ENCODE measurements at regions not wholly inside any gene's neighbourhood (a gene's known extent, or its start where the extent isn't known, plus 50 kb on each side); places are given as distances from the start of the nearest gene placed in this dataset.

- DNase-seq: no peak
Observed at GRCh38 chr1:218823291-218823900, 350.3 kb upstream of the LYPLAL1 start.

- DNase-seq: no peak
Observed at GRCh38 chr1:218827486-218827885, 346.2 kb upstream of the LYPLAL1 start.

- no peak for DNase-seq
Observed at GRCh38 chr1:218828125-218828650, 345.5 kb upstream of the LYPLAL1 start.

- DNase-seq: no peak
Observed at GRCh38 chr1:218829097-218829496, 344.6 kb upstream of the LYPLAL1 start.

- DNase-seq: no peak
Observed at GRCh38 chr1:218835609-218836008, 338.1 kb upstream of the LYPLAL1 start.

- DNase-seq: no peak
Observed at GRCh38 chr1:218836264-218836663, 337.4 kb upstream of the LYPLAL1 start.

- no peak for DNase-seq
Observed at GRCh38 chr1:218837051-218837450, 336.6 kb upstream of the LYPLAL1 start.

GRCh38 chr1:218845589-218845988 is 328.1 kb upstream of the LYPLAL1 start:
- DNase-seq: no peak

GRCh38 chr1:218846181-218846580 is 327.5 kb upstream of the LYPLAL1 start:
- no peak for DNase-seq

- no peak for DNase-seq
Observed at GRCh38 chr1:218847089-218847768, 326.4 kb upstream of the LYPLAL1 start.

GRCh38 chr1:218848009-218848408 is 325.7 kb upstream of the LYPLAL1 start:
- no peak for DNase-seq

GRCh38 chr1:218850367-218850766 is 323.3 kb upstream of the LYPLAL1 start:
- no peak for DNase-seq

- no peak for DNase-seq
Observed at GRCh38 chr1:218851586-218851985, 322.1 kb upstream of the LYPLAL1 start.

- DNase-seq: no peak
Observed at GRCh38 chr1:218852527-218852926, 321.2 kb upstream of the LYPLAL1 start.

- no peak for DNase-seq
Observed at GRCh38 chr1:218863987-218864386, 309.7 kb upstream of the LYPLAL1 start.

- no peak for DNase-seq
Observed at GRCh38 chr1:218865591-218865990, 308.1 kb upstream of the LYPLAL1 start.

GRCh38 chr1:218866507-218866906 is 307.2 kb upstream of the LYPLAL1 start:
- DNase-seq: no peak

- DNase-seq: no peak
Observed at GRCh38 chr1:218867066-218867465, 306.6 kb upstream of the LYPLAL1 start.

GRCh38 chr1:218867941-218868626 is 305.6 kb upstream of the LYPLAL1 start:
- DNase-seq: no peak

- DNase-seq: no peak
Observed at GRCh38 chr1:218869276-218869675, 304.4 kb upstream of the LYPLAL1 start.

- no peak for DNase-seq
Observed at GRCh38 chr1:218872026-218872425, 301.7 kb upstream of the LYPLAL1 start.

- no peak for DNase-seq
Observed at GRCh38 chr1:218872928-218873327, 300.8 kb upstream of the LYPLAL1 start.

- DNase-seq: no peak
Observed at GRCh38 chr1:218874313-218874712, 299.4 kb upstream of the LYPLAL1 start.

Data from renal pelvis (tissue), 1 donor.